IMR-90 (cell line): ENCODE measurements at regions not wholly inside any gene's neighbourhood (a gene's known extent, or its start where the extent isn't known, plus 50 kb on each side); places are given as distances from the start of the nearest gene placed in this dataset.

Experiments
- ATAC-seq: fragments of 200-7000 bp; cut with Tn5 transposase; 2 replicates; pipeline ENCODE4 v1.9.1; 2020; ENCODE audit warnings: low read depth, mild to moderate bottlenecking, moderate library complexity
- BruUV-seq: library from RNA; stranded (reverse); fragments of 400-500 nt; replicated peaks from 2 replicates; lab custom pipeline; 2021; lab: Mats Ljungman, UMichigan
- CTCF ChIA-PET: fragments of 300-600 bp; formaldehyde crosslinking; extraction: SDS; loops from one replicate; lab custom pipeline; 2021; ENCODE audit warnings: antibody characterized with exemption; lab: Yijun Ruan, JAX
- POLR2A ChIA-PET: fragments of 300-600 bp; sonication (Branson Sonifier 250); formaldehyde crosslinking; loops from one replicate; lab custom pipeline; 2022; ENCODE audit warnings: antibody characterized with exemption; ENCODE audit not compliant: unreplicated experiment; lab: Charles Lee
- DNase-seq: peaks from one replicate; pipeline ENCODE4 v3.0.0; 2013
- H2AFZ ChIP-seq: replicated peaks from 2 replicates; pipeline ENCODE3; 2013; ENCODE audit warnings: low read length, mild to moderate bottlenecking; ENCODE audit not compliant: poor library complexity
- H2AK5ac ChIP-seq: 2 replicates; pipeline ENCODE4 v1.6.1; 2013; ENCODE audit warnings: low read depth, low read length, inconsistent platforms
- H2AK9ac ChIP-seq: replicated peaks from 2 replicates; pipeline ENCODE3; 2013; ENCODE audit warnings: mild to moderate bottlenecking, low read depth, low read length, moderate library complexity; ENCODE audit not compliant: poor library complexity
- H2BK120ac ChIP-seq: 2 replicates; pipeline ENCODE4 v1.6.1; 2013; ENCODE audit warnings: low read depth, low read length, inconsistent platforms
- H2BK15ac ChIP-seq: 3 replicates; pipeline ENCODE4 v1.6.1; 2013; ENCODE audit warnings: low read depth, low read length, inconsistent platforms
- H2BK20ac ChIP-seq: 2 replicates; pipeline ENCODE4 v1.6.1; 2013; ENCODE audit warnings: low read depth, mild to moderate bottlenecking, inconsistent platforms, low read length, moderate library complexity
- H2BK5ac ChIP-seq: 2 replicates; pipeline ENCODE4 v1.6.1; 2013; ENCODE audit warnings: mild to moderate bottlenecking, low read depth, low read length, inconsistent platforms; ENCODE audit not compliant: poor library complexity, severe bottlenecking
- H3K14ac ChIP-seq: replicated peaks from 2 replicates; pipeline ENCODE4 v1.6.1; 2013; ENCODE audit warnings: low read depth, low read length, inconsistent platforms
- H3K18ac ChIP-seq: 2 replicates; pipeline ENCODE4 v1.6.1; 2013; ENCODE audit warnings: low read depth, low read length, control low read depth
- H3K23ac ChIP-seq: 2 replicates; pipeline ENCODE4 v1.6.1; 2013; ENCODE audit warnings: low read depth, low read length, inconsistent platforms
- H3K27ac ChIP-seq: 2 replicates; pipeline ENCODE4 v1.5.1; 2013; ENCODE audit warnings: mild to moderate bottlenecking, control low read depth, low read length; ENCODE audit not compliant: insufficient read depth
- H3K27me3 ChIP-seq: 2 replicates; pipeline ENCODE4 v1.6.1; 2013; ENCODE audit warnings: low read length; ENCODE audit not compliant: control insufficient read depth, insufficient read depth
- H3K36me3 ChIP-seq: 2 replicates; pipeline ENCODE4 v1.6.1; 2013; ENCODE audit warnings: low read length, mixed read lengths; ENCODE audit not compliant: control insufficient read depth, insufficient read depth
- H3K4ac ChIP-seq: 2 replicates; pipeline ENCODE4 v1.6.1; 2013; ENCODE audit warnings: low read depth, low read length, inconsistent platforms
- H3K4me1 ChIP-seq: 2 replicates; pipeline ENCODE4 v1.6.1; 2013; ENCODE audit warnings: low read length, mixed read lengths; ENCODE audit not compliant: control insufficient read depth, insufficient read depth
- H3K4me2 ChIP-seq: 2 replicates; pipeline ENCODE4 v1.6.1; 2013; ENCODE audit warnings: low read depth, mild to moderate bottlenecking, control low read depth, low read length, moderate library complexity
- H3K4me3 ChIP-seq: 2 replicates; pipeline ENCODE4 v1.5.1; 2013; ENCODE audit warnings: low read depth, mild to moderate bottlenecking, control low read depth, low read length, moderate library complexity; ENCODE audit not compliant: insufficient read depth
- H3K56ac ChIP-seq: 2 replicates; pipeline ENCODE4 v1.6.1; 2013; ENCODE audit warnings: low read length, inconsistent platforms; ENCODE audit not compliant: insufficient read depth; ENCODE audit errors: extremely low read depth
- H3K79me1 ChIP-seq, 2 experiments: 2 replicates each; pipeline ENCODE4 v1.6.1; 2013; ENCODE audit warnings: low read length in 2 of 2, inconsistent platforms in 1 of 2, low read depth in 1 of 2
- H3K9ac ChIP-seq: 2 replicates; pipeline ENCODE4 v1.6.1; 2013; ENCODE audit warnings: low read depth, low read length, control low read depth
- H3K9me1 ChIP-seq: 2 replicates; pipeline ENCODE4 v1.6.1; 2013; ENCODE audit warnings: low read length, inconsistent platforms; ENCODE audit not compliant: insufficient read depth
- H3K9me3 ChIP-seq: 2 replicates; pipeline ENCODE4 v1.6.1; 2013; ENCODE audit warnings: low read length; ENCODE audit not compliant: control insufficient read depth, insufficient read depth
- H4K20me1 ChIP-seq: 2 replicates; pipeline ENCODE4 v1.6.1; 2013; ENCODE audit warnings: low read length, inconsistent platforms; ENCODE audit not compliant: insufficient read depth
- H4K5ac ChIP-seq: 2 replicates; pipeline ENCODE4 v1.6.1; 2013; ENCODE audit warnings: mild to moderate bottlenecking, low read depth, low read length, control low read depth
- H4K8ac ChIP-seq, 2 experiments: 2 replicates each; pipeline ENCODE4 v1.6.1; 2013; ENCODE audit warnings: low read depth in 2 of 2, low read length in 2 of 2, control low read depth in 1 of 2, inconsistent platforms in 1 of 2
- H4K91ac ChIP-seq: 2 replicates; pipeline ENCODE4 v1.6.1; 2013; ENCODE audit warnings: low read depth, low read length, inconsistent platforms; ENCODE audit not compliant: insufficient read depth
- BHLHE40 ChIP-seq: fragments of 150-350 bp; IDR thresholded peaks from 2 replicates; pipeline ENCODE4 v1.6.1; 2016; ENCODE audit warnings: mild to moderate bottlenecking, low read depth, low read length
- MAZ ChIP-seq: IDR thresholded peaks from 2 replicates; pipeline ENCODE4 v1.6.1; 2012; ENCODE audit warnings: low read depth, mild to moderate bottlenecking, low read length, improper control_type of control experiment, moderate library complexity, borderline replicate concordance
- POLR2A ChIP-seq: IDR thresholded peaks from 2 replicates; pipeline ENCODE4 v1.6.1; 2012; ENCODE audit warnings: mild to moderate bottlenecking, low read depth, low read length
- RCOR1 ChIP-seq: IDR thresholded peaks from 2 replicates; pipeline ENCODE4 v1.6.1; 2012; ENCODE audit warnings: mild to moderate bottlenecking, low read length, improper control_type of control experiment; ENCODE audit not compliant: insufficient replicate concordance
- RFX5 ChIP-seq: IDR thresholded peaks from 2 replicates; pipeline ENCODE4 v1.8.0; 2012; ENCODE audit warnings: low read depth, mild to moderate bottlenecking, low read length, moderate library complexity
- SMC3 ChIP-seq: fragments of 150-350 bp; IDR thresholded peaks from 2 replicates; pipeline ENCODE4 v1.6.1; 2016; ENCODE audit warnings: low read depth, mild to moderate bottlenecking, antibody characterized with exemption, low read length, moderate library complexity
- USF2 ChIP-seq: fragments of 150-350 bp; IDR thresholded peaks from 2 replicates; pipeline ENCODE4 v1.6.1; 2017; ENCODE audit warnings: mild to moderate bottlenecking, antibody characterized with exemption, low read length, low read depth
- WGBS, 2 experiments: methylation state at CpG; one replicate each; pipeline versions ENCODE4 v1.1.5 to v1.1.7; 2013; ENCODE audit warnings: missing lambda C conversion rate in 2 of 2; ENCODE audit not compliant: insufficient read length in 1 of 2; ENCODE audit errors: extremely low coverage in 2 of 2; 5-methylcytosine and 5-hydroxymethylcytosine counted together
- dilution Hi-C: fragments of 300-500 bp; cut with HindIII; formaldehyde crosslinking; loops from one replicate; pipeline ENCODE4 v1.14.3; 2018; ENCODE audit warnings: low sequenced_read_pairs; ENCODE audit not compliant: unreplicated experiment
- in situ Hi-C: fragments of 300-500 bp; cut with MboI; formaldehyde crosslinking; loops from 3 replicates; pipeline ENCODE4 v1.14.3; 2019; ENCODE audit warnings: low sequenced_read_pairs, inconsistent platforms, mixed read lengths
- intact Hi-C: fragments of 100-400 bp; cut with micrococcal nuclease; formaldehyde crosslinking; loops from 2 replicates; pipeline ENCODE4 v1.10.0; 2022

GRCh38 chr9:38232895-38233294 is 159.6 kb upstream of the ALDH1B1 start:
- no peaks in the 10 kb centered on the region for H4K20me1 ChIP-seq
- no peaks in the 10 kb centered on the region for H3K9me1 ChIP-seq
- no peak overlapping the region for H3K27ac ChIP-seq
- no peak overlapping the region for H2BK15ac ChIP-seq
- CTCF ChIA-PET = no interaction called here
- DNase-seq = no peak
- no peak overlapping the region for H3K4me2 ChIP-seq
- dilution Hi-C loops (no loop called here), in situ Hi-C loops (no loop called here), intact Hi-C loops (no loop called here)
- no peak for TF ChIP-seq BHLHE40
- no peak for TF ChIP-seq SMC3
- TF ChIP-seq USF2 = no peak
- no peak for TF ChIP-seq POLR2A
- no peak for TF ChIP-seq RFX5
- TF ChIP-seq MAZ = no peak
- no peak for TF ChIP-seq RCOR1
- WGBS, 2 experiments = 92% methylated on average over 2 of the region's 6 CpGs; no CpG with 5 or more reads in 1 of the 2 experiments
- peaks cover 62% of the 10 kb centered on the region for H3K27me3 ChIP-seq
- ATAC-seq = no peak
- H2AK5ac ChIP-seq = no peak overlapping the region
- no peak overlapping the region for H3K56ac ChIP-seq
- H3K4ac ChIP-seq = no peak overlapping the region
- no peak overlapping the region for H3K4me3 ChIP-seq
- no peak overlapping the region for H2BK120ac ChIP-seq
- H3K9me3 ChIP-seq = no peaks in the 10 kb centered on the region
- H3K9ac ChIP-seq = no peak overlapping the region
- no TSS peak for BruUV-seq
- no peak overlapping the region for H4K5ac ChIP-seq
- no peak overlapping the region for H2BK20ac ChIP-seq
- H2AFZ ChIP-seq = no peak overlapping the region
- no peaks in the 10 kb centered on the region for H3K4me1 ChIP-seq
- peak overlapping the region; percentile 29 for H2AK9ac ChIP-seq
- POLR2A ChIA-PET = no interaction called here
- no peaks in the 10 kb centered on the region for H3K36me3 ChIP-seq
- H4K91ac ChIP-seq = no peak overlapping the region
- no peak overlapping the region for H3K23ac ChIP-seq
- no peak overlapping the region for H4K8ac ChIP-seq
- no peak overlapping the region for H2BK5ac ChIP-seq
- H3K18ac ChIP-seq = no peak overlapping the region
- no peaks in the 10 kb centered on the region for H3K79me1 ChIP-seq
- H3K14ac ChIP-seq = no peak overlapping the region
